Stimulated activated naive CD8-positive, alpha-beta T cell treated with anti-CD3 and anti-CD28 coated beads, Interleukin-15, amount 100 ng/mL, for 72 hours (primary cell): ENCODE measurements at regions not wholly inside any gene's neighbourhood (a gene's known extent, or its start where the extent isn't known, plus 50 kb on each side); places are given as distances from the start of the nearest gene placed in this dataset.

Experiments used
- ATAC-seq: fragments of 150-1000 bp; cut with Tn5 transposase; 2 replicates; pipeline ENCODE4 v1.10.0; 2021; ENCODE audit warnings: mild to moderate bottlenecking, moderate library complexity
- DNase-seq, 2 donors: peaks; one replicate each; pipeline ENCODE4 v3.0.0; 2021 to 2022
- H3K27ac Mint-ChIP-seq, 2 donors: one replicate each; pipeline ENCODE4 v1.8.0; 2022; ENCODE audit warnings: mild to moderate bottlenecking in 2 of 2, mixed read lengths in 2 of 2, moderate library complexity in 2 of 2
- H3K27me3 Mint-ChIP-seq: one replicate; pipeline ENCODE4 v1.8.0; 2022; ENCODE audit warnings: mixed read lengths
- H3K4me1 Mint-ChIP-seq: one replicate; pipeline ENCODE4 v1.8.0; 2022; ENCODE audit warnings: mild to moderate bottlenecking, mixed read lengths
- H3K4me3 Mint-ChIP-seq, 2 donors: one replicate each; pipeline ENCODE4 v1.8.0; 2022; ENCODE audit warnings: mild to moderate bottlenecking in 2 of 2, mixed read lengths in 2 of 2, moderate library complexity in 1 of 2
- H3K9me3 Mint-ChIP-seq, 2 donors: one replicate each; pipeline ENCODE4 v1.8.0; 2022; ENCODE audit warnings: mixed read lengths in 2 of 2

- no peak for DNase-seq
- H3K4me3 Mint-ChIP-seq = no peak overlapping the region
- H3K27ac Mint-ChIP-seq = no peak overlapping the region
- no peaks in the 10 kb centered on the region for H3K4me1 Mint-ChIP-seq
- ATAC-seq = no peak
- H3K27me3 Mint-ChIP-seq = no peaks in the 10 kb centered on the region
- H3K9me3 Mint-ChIP-seq = peaks cover 6 to 19% of the 10 kb centered on the region in 2 donors
Observed at GRCh38 chr21:19553919-19554615, 1150.5 kb upstream of the TMPRSS15 start.

- ATAC-seq (no peak), DNase-seq (no peak)
- Mint-ChIP-seq H3K9me3 (peaks cover 6 to 13% of the 10 kb centered on the region in 2 donors), H3K27ac (no peak overlapping the region), H3K4me3 (no peak overlapping the region), H3K4me1 (no peaks in the 10 kb centered on the region), H3K27me3 (no peaks in the 10 kb centered on the region)
Observed at GRCh38 chr21:19557046-19557445, 1153.5 kb upstream of the TMPRSS15 start.

- DNase-seq (no peak), ATAC-seq (no peak)
- Mint-ChIP-seq H3K27me3 (no peaks in the 10 kb centered on the region), H3K9me3 (peaks cover 6 to 12% of the 10 kb centered on the region in 2 donors), H3K27ac (no peak overlapping the region), H3K4me1 (no peaks in the 10 kb centered on the region), H3K4me3 (no peak overlapping the region)
Observed at GRCh38 chr21:19557488-19557887, 1153.9 kb upstream of the TMPRSS15 start.

GRCh38 chr21:19565587-19565986 lies 1162.0 kb upstream of the TMPRSS15 start:
- Mint-ChIP-seq H3K27me3 (no peaks in the 10 kb centered on the region), H3K27ac (no peak overlapping the region), H3K4me3 (no peak overlapping the region), H3K9me3 (peaks cover 0 to 12% of the 10 kb centered on the region in 2 donors), H3K4me1 (no peaks in the 10 kb centered on the region)
- ATAC-seq = no peak
- no peak for DNase-seq

GRCh38 chr21:19566975-19567374 lies 1163.4 kb upstream of the TMPRSS15 start:
- H3K27ac Mint-ChIP-seq = no peak overlapping the region
- no peak for DNase-seq
- no peaks in the 10 kb centered on the region for H3K27me3 Mint-ChIP-seq
- peaks cover 0 to 12% of the 10 kb centered on the region in 2 donors for H3K9me3 Mint-ChIP-seq
- H3K4me3 Mint-ChIP-seq = no peak overlapping the region
- no peaks in the 10 kb centered on the region for H3K4me1 Mint-ChIP-seq
- no peak for ATAC-seq

- Mint-ChIP-seq H3K27me3 (no peaks in the 10 kb centered on the region), H3K4me1 (no peaks in the 10 kb centered on the region), H3K4me3 (no peak overlapping the region), H3K9me3 (peaks cover 0 to under 1% of the 10 kb centered on the region in 2 donors), H3K27ac (no peak overlapping the region)
- DNase-seq (no peak), ATAC-seq (no peak)
Observed at GRCh38 chr21:19577381-19577780, 1173.8 kb upstream of the TMPRSS15 start.

GRCh38 chr21:19590044-19590443 lies 1186.5 kb upstream of the TMPRSS15 start:
- Mint-ChIP-seq H3K4me1 (no peaks in the 10 kb centered on the region), H3K9me3 (peaks cover 7 to 11% of the 10 kb centered on the region in 2 donors), H3K27ac (no peak overlapping the region), H3K27me3 (no peaks in the 10 kb centered on the region), H3K4me3 (no peak overlapping the region)
- DNase-seq = no peak
- no peak for ATAC-seq

- ATAC-seq = no peak
- Mint-ChIP-seq H3K4me1 (no peaks in the 10 kb centered on the region), H3K27ac (no peak overlapping the region), H3K4me3 (no peak overlapping the region), H3K9me3 (peaks cover 0 to 4% of the 10 kb centered on the region in 2 donors), H3K27me3 (no peaks in the 10 kb centered on the region)
- no peak for DNase-seq
Observed at GRCh38 chr21:19603011-19603593, 1199.5 kb upstream of the TMPRSS15 start.

- no peaks in the 10 kb centered on the region for H3K27me3 Mint-ChIP-seq
- no peak for DNase-seq
- peaks cover 4 to 11% of the 10 kb centered on the region in 2 donors for H3K9me3 Mint-ChIP-seq
- H3K4me1 Mint-ChIP-seq = no peaks in the 10 kb centered on the region
- no peak overlapping the region for H3K4me3 Mint-ChIP-seq
- ATAC-seq = no peak
- H3K27ac Mint-ChIP-seq = no peak overlapping the region
Observed at GRCh38 chr21:19608101-19608621, 1204.6 kb upstream of the TMPRSS15 start.

GRCh38 chr21:19609611-19610010 lies 1206.0 kb upstream of the TMPRSS15 start:
- no peaks in the 10 kb centered on the region for H3K4me1 Mint-ChIP-seq
- H3K27ac Mint-ChIP-seq = peak overlapping the region in 1 of 2 donors; percentile 12
- H3K27me3 Mint-ChIP-seq = no peaks in the 10 kb centered on the region
- no peak overlapping the region for H3K4me3 Mint-ChIP-seq
- H3K9me3 Mint-ChIP-seq = peaks cover 4 to 11% of the 10 kb centered on the region in 2 donors
- ATAC-seq (no peak), DNase-seq (no peak)

- no peak for DNase-seq
- Mint-ChIP-seq H3K9me3 (peaks cover 0 to 10% of the 10 kb centered on the region in 2 donors), H3K27ac (no peak overlapping the region), H3K4me3 (no peak overlapping the region), H3K27me3 (no peaks in the 10 kb centered on the region), H3K4me1 (no peaks in the 10 kb centered on the region)
- ATAC-seq = no peak
Observed at GRCh38 chr21:19621837-19622496, 1218.4 kb upstream of the TMPRSS15 start.

- H3K4me3 Mint-ChIP-seq = no peak overlapping the region
- no peak for ATAC-seq
- H3K27ac Mint-ChIP-seq = no peak overlapping the region
- H3K4me1 Mint-ChIP-seq = no peaks in the 10 kb centered on the region
- no peaks in the 10 kb centered on the region for H3K27me3 Mint-ChIP-seq
- H3K9me3 Mint-ChIP-seq = no peaks in the 10 kb centered on the region
- no peak for DNase-seq
Observed at GRCh38 chr21:19640964-19641363, 1237.4 kb upstream of the TMPRSS15 start.

- no peak overlapping the region for H3K27ac Mint-ChIP-seq
- no peak for ATAC-seq
- H3K4me3 Mint-ChIP-seq = no peak overlapping the region
- DNase-seq = no peak
- H3K9me3 Mint-ChIP-seq = peaks cover 0 to 6% of the 10 kb centered on the region in 2 donors
- H3K4me1 Mint-ChIP-seq = no peaks in the 10 kb centered on the region
- no peaks in the 10 kb centered on the region for H3K27me3 Mint-ChIP-seq
Observed at GRCh38 chr21:19648391-19648790, 1244.8 kb upstream of the TMPRSS15 start.

GRCh38 chr21:19683492-19683891 lies 1279.9 kb upstream of the TMPRSS15 start:
- Mint-ChIP-seq H3K4me1 (no peaks in the 10 kb centered on the region), H3K9me3 (peaks cover 8 to 21% of the 10 kb centered on the region in 2 donors), H3K4me3 (no peak overlapping the region), H3K27ac (no peak overlapping the region), H3K27me3 (no peaks in the 10 kb centered on the region)
- DNase-seq (no peak), ATAC-seq (no peak)

- peaks cover 4 to 18% of the 10 kb centered on the region in 2 donors for H3K9me3 Mint-ChIP-seq
- DNase-seq = no peak
- H3K4me1 Mint-ChIP-seq = no peaks in the 10 kb centered on the region
- no peak overlapping the region for H3K27ac Mint-ChIP-seq
- no peaks in the 10 kb centered on the region for H3K27me3 Mint-ChIP-seq
- ATAC-seq = no peak
- no peak overlapping the region for H3K4me3 Mint-ChIP-seq
Observed at GRCh38 chr21:19684328-19684727, 1280.7 kb upstream of the TMPRSS15 start.

GRCh38 chr21:19692231-19692630 lies 1288.6 kb upstream of the TMPRSS15 start:
- no peaks in the 10 kb centered on the region for H3K27me3 Mint-ChIP-seq
- DNase-seq (no peak), ATAC-seq (no peak)
- no peak overlapping the region for H3K27ac Mint-ChIP-seq
- H3K4me3 Mint-ChIP-seq = no peak overlapping the region
- H3K9me3 Mint-ChIP-seq = peaks cover 12 to 13% of the 10 kb centered on the region in 2 donors
- no peaks in the 10 kb centered on the region for H3K4me1 Mint-ChIP-seq
